ENCODE measurements at regions not wholly inside any gene's neighbourhood (a gene's known extent, or its start where the extent isn't known, plus 50 kb on each side); places are given as distances from the start of the nearest gene placed in this dataset.

GRCh38 chr10:9921544-9921943 is 1096.1 kb upstream of the CELF2 start:
- no peak for TF ChIP-seq CTCF (IDR thresholded peaks at IDR 0.05; ENCODE audit: insufficient read depth, low read length, poor library complexity, severe bottlenecking)
- TF ChIP-seq EZH2phosphoT487 (conservative IDR thresholded peaks at IDR 0.05; ENCODE audit: low read length) = no peak
